GM19238 (cell line): ENCODE measurements at regions not wholly inside any gene's neighbourhood (a gene's known extent, or its start where the extent isn't known, plus 50 kb on each side); places are given as distances from the start of the nearest gene placed in this dataset.
"Not testable (repeated sequence)": the region's sequence is repeated elsewhere in the genome, so short reads cannot be mapped to it uniquely, and the experiment has no call there.

Experiments used
- DNase-seq: peaks from one replicate; pipeline ENCODE4 v3.0.0; 2011; ENCODE audit warnings: low spot score; ENCODE audit not compliant: insufficient read length

DNA sequence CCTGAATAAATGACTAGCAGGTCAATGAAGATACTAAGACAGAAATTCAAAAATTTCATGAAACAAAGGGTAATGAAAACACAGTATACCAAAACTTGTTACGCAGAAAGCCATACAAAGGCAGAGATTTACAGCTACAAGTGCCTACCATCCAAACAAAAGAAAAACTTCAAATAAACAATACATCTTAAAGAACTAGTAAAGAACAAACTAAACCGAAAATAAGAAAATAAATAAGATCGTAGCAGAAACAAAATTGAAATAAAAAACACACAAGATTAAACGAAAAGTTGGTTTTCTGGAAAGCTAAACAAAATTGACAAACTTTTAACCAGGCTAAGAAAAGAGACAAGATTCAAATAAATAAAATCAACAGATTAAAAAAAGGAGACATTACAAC, 51.5 kb downstream of the VPREB1 start:
- DNase-seq = not testable (repeated sequence)

DNA sequence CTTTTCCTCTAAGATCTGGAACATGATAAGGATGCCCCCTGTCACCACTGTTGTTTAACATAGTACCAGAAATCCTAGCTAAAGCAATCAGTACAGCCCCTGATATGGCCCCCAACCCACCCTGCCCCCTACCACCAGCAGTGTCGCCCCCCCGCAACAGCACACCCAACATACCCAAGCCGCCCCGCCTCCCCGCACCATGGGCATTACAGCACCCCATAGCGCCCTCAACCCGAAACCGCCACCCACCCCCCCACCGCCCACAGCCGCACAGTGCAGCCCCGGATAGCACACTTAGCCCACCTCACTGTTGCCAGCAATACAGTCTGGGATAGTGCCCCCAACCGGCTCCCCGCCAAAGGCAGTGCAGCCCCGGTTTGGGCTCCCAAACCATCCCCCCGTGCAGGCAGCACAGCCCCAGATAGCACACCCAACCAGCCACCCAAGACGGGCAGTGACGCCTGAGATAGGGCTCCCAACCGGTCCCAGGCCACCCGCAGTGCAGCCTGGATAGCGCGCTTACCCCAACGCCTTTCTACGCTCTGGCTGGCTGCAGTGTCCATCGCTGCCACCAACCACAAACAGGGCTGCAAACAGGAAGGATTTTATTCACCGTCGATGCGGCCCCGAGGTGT, 52.7 kb downstream of the VPREB1 start:
- DNase-seq = not testable (repeated sequence)

DNA sequence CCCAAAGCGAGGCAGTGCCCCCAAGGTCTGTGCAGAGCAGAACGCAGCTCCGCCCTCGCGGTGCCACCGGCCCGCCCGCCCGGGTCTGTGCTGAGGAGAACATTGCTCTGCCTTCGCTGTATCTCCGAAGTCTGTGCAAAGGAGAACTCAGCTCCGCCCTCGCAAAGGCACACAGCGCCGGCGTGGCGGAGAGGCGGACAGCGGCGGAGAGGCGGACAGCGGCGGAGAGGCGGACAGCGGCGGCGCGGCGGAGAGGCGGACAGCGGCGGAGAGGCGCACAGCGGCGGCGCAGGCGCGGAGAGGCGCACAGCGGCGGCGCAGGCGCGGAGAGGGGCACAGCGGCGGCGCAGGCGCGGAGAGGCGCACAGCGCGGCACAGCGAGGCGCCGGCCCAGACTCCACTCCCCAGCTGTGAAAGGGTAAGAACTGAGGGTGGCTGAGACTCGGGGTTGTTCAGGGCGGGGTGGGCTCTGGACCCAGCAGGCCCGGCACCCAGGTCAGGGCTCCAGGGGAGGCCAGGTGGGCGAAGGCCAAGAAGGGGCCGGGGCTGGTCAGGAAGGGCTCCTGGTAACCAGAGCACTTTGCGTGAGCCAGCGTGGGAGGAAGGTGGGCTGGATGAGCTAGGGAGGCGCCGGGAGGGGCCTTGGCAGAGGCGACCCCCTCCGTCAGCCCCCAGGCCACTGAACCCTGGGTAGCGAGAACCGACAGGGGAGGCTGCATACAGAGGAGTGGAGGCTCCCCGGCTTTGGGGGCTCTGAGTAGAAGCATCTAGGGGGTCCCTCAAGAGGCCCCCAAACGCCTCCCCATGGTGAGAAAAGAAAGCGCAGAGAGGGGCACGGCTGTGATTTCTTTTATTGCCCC, 53.4 kb downstream of the VPREB1 start:
- DNase-seq = not testable (repeated sequence)

DNA sequence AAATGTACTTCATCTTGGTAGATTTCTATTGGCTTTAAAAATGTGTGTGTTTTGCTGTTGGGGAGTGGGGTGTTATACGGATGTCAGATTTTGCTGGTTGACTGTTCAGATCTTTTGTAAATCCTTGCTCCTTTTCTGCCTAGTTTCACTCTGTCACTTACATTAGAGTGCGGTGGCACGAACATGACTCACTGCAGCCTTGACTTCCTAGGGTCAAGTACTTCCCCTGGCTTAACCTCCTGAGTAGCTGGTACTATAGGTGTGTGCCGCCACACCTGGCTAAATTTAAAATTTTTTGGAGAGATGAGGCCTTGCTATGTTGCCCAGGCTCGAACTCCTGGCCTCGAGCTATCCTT, 54.0 kb downstream of the VPREB1 start:
- not testable (repeated sequence) for DNase-seq

DNA sequence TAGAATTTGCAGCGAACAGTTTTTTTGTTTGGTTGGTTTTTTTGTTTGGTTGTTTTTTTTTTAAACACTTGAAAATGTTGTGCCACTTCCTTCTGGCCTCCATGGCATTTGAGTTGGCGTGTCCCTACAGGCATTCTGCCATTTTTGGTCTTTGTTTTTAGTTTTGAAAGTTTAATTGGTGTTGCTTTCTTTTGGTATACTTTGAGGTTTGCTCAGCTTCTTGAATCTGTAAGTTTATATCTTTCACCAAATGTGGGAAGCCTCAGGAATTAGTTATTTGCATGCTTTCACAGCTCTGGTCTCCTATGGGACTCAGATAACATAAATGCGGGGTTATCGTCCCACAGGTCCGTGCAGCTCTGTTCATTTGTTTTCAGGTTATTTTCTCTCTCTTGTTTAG, 55.9 kb downstream of the VPREB1 start:
- DNase-seq = not testable (repeated sequence)

DNA sequence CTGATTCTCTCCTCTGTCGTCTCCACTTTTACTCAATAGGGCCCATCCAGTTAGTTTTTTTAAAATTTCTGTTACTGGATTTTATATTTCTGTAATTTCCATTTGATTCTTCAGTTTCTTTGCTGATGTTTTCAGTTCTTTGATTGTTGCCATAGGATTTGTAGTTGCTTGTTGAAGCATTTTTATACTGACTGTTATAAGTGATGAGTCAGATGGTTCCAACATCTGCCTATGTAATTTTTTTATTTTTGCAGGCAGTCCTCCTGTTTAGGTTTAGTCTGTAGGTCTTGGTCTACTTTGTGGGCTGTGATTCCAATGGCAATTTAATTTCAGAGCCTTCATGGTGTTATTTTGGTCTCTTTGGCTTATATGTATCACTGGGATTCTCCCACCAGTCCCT, 56.4 kb downstream of the VPREB1 start:
- DNase-seq = not testable (repeated sequence)

DNA sequence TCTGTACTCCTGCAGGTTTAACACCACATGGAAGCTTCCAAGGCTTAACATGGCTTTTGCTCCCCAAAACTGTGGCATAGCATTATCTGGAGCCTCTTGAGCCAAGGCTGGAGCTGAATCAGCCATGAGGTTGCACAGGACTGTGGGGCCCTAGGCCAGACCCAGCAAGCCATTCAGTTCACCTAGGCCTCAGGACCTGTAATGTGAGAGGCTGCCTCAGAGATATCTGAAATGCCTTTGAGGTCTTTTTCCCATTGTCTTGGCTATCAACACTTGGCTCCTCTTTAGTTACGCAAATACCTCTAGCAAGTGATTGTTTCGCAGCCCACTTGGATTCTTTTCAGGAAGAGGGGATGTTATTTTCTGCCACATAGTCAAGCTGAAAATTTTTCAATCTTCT, 72.0 kb downstream of the VPREB1 start:
- DNase-seq = no peak

DNA sequence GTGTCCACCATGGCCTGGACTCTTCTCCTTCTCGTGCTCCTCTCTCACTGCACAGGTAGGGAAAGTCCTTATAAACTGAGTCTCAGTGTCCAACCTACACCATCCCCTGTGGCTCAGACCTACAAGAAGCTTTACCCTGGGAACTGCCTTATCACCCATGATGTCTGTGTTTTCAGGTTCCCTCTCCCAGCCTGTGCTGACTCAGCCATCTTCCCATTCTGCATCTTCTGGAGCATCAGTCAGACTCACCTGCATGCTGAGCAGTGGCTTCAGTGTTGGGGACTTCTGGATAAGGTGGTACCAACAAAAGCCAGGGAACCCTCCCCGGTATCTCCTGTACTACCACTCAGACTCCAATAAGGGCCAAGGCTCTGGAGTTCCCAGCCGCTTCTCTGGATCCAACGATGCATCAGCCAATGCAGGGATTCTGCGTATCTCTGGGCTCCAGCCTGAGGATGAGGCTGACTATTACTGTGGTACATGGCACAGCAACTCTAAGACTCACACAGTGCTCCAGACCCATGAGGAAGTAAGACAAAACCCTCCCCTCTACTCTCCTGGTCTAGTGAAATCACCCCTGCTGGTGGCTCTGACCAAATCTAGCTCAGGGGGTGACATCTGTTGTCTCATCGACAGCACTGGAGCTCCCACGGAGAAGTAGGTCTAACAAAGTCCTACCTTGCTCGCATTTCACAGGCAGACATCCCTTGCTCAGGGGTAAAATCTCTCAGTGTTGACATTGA, 74.3 kb downstream of the VPREB1 start:
- DNase-seq = no peak

DNA sequence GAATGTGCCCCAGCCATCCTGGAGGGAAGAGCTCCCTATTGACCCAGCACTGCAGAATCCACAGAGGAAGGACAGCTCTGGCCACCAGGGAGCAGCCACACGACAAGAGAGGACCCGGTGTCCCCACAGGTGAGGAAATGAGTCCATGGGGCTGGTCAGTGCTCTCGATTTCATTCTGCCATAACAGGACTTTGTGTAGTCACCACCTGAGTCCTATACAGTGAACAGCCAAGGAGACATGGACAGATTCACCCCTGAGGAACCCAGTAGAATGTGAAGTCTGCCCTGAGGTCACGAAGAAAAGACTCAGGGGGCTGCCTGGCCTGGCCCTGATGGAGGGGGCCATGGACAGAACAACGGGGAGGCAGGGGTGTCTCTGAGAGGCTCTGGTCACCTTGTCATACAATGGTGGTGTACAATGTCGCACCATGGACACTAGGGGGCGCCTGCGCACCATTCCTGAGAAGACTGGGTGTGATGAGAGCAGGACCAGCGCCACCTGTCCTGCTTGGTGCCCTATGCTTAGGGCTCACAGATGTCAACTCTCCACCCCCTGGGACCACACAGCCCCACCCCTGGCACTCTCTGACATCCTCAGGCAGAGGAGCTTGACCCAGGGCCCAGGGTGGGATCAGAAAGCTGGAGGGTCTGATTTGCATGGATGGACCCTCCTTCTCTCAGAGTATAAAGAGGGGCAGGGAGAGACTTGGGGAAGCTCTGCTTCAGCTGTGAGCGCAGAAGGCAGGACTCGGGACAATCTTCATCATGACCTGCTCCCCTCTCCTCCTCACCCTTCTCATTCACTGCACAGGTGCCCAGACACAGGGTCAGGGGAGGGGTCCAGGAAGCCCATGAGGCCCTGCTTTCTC, 77.4 kb downstream of the VPREB1 start:
- peak; percentile 68 for DNase-seq

DNA sequence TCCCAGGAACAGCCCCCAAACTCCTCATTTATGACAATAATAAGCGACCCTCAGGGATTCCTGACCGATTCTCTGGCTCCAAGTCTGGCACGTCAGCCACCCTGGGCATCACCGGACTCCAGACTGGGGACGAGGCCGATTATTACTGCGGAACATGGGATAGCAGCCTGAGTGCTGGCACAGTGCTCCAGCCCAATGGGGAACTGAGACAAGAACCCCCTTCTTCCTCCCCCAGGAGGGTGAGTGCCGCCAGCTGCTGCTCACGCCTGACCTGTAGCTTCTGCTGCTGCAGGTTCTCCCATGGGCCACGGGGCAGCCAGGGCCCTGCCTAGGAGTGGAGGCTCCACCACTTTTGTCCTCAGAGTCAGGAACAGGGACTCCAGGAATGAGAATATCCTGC, 78.2 kb downstream of the VPREB1 start:
- DNase-seq = no peak

DNA sequence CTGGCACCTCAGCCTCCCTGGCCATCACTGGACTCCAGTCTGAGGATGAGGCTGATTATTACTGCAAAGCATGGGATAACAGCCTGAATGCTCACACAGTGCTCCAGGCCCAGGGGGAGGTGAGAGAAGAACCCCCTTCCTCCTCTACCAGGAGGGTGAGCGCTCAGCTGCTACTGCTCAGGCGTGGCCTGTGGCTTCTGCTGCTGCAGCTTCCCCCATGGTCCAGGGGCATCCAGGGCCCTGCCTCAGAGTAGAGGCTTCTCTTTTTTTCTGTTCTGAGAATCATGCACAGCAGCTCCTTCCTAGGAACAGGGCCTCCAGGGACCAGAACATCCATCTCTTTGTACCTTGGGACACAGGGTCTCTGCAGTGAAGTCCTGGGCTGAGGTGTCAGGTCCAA, 83.1 kb downstream of the VPREB1 start:
- DNase-seq = no peak

DNA sequence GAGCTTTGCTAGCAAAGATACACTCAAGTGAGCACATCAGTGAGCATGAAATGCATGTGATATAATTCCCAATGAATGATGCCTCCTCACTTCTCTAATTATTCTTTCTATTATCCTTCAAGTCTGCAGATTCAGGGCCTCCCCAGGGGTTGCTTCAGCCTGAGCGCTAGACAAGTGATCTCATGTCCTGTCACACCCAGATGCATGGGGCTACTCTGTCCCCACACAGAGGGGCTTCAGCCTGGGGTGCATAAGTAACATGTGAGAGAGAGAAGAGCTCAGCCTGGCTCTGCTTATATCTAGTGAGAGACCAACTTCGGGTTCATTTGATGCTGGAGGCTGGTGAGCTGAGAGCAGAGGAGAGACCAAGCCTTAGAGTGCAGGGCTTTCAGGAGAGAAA, 85.2 kb downstream of the VPREB1 start:
- no peak for DNase-seq

DNA sequence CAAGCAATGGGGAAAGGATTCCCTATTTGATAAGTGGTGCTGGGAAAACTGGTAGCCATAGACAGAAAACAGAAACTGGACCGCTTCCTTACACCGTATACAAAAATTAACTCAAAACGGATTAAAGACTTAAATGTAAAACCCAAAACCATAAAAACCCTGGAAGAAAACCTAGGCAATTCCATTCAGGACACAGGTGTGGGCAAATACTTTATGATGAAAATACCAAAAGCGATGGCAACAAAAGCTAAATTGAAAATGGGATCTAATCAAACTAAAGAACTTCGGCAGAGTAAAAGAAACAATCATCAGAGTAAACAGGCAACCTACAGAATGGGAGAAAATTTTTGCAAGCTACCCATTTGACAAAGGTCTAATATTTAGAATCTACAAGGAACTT, 91.1 kb downstream of the VPREB1 start:
- DNase-seq = not testable (repeated sequence)

DNA sequence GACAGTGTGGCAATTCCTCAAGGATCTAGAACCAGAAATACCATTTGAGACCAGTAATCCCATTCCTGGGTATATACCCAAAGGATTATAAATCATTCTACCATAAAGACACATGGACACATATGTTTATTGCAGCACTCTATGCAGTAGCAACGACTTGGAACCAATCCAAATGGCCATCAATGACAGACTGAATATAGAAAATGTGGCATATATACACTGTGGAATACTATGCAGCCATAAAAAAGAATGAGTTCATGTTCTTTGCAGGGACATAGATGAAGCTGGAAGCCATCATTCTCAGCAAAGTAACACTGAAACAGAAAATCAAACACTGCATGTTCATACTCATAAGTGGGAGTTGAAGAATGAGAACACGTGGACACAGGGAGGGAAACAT, 91.7 kb downstream of the VPREB1 start:
- not testable (repeated sequence) for DNase-seq

DNA sequence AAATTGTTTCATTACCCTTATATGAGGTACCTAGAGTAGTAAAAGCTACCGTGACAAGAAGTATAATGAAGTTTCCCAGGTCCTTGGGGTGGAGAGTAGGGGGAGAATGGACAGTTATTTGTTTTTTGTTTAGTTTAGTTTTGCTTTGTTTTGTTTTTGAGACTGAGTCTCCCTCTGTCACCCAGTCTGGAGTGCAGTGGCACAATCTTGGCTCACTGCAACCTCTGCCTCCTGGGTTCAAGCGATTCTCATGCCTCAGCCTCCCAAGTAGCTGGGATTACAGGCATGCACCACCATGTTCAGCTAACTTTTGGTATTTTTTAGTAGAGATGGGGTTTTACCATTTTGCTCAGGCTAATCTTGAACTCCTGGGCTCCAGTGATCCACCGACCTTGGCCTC, 94.2 kb downstream of the VPREB1 start:
- DNase-seq = not testable (repeated sequence)

DNA sequence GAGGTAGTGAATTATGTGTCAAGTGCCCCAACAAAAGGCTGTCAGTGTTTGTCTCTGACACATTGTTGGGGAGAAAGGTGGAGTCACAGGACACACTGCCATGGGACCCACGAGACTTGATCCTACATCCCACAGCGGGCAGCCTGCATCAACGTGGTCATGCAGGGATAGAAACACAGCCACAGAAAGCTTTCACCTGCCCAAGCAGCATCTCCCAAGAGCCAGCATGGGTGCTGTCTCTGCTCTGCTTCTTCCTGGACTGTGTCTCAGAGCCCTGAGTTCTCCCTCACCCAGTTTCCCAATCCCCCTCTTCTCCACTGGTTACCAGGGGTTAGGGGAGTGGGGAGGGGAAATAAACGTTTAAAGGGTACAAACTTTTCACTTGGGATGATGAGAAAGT, 97.2 kb downstream of the VPREB1 start:
- DNase-seq = no peak

DNA sequence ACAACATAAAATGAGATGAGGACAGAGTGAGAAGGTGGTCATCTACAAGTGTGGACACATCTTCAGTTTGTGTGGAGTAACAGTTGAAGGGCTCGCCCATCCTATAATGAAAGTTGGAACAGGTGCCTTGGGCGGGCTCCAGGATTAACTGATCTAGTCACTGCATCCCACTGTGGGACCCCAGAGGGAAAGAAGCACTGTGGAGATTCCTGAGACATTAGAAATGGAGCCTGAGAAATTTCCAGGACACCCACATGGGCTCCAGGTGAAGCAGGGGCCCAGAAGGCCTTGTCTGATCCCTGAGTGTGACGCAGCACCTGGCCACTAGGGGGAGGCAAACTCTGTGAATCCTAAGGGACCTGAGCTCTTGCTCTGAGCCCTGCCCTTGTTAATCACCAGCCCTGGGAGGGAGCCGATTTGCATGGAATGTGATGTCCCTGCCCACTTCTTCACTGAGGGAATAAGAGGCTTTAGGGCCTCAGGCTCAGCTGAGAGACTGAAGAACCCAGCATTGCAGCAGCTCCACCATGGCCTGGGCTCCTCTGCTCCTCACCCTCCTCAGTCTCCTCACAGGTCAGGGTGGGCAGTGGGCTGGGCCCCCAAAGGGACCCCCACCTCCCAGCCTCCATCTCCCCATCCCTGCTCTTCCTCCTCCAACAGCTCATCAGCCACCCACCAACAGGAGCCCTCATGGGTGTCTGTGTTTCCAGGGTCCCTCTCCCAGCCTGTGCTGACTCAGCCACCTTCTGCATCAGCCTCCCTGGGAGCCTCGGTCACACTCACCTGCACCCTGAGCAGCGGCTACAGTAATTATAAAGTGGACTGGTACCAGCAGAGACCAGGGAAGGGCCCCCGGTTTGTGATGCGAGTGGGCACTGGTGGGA, 98.4 kb downstream of the VPREB1 start:
- DNase-seq = peak; percentile 55

DNA sequence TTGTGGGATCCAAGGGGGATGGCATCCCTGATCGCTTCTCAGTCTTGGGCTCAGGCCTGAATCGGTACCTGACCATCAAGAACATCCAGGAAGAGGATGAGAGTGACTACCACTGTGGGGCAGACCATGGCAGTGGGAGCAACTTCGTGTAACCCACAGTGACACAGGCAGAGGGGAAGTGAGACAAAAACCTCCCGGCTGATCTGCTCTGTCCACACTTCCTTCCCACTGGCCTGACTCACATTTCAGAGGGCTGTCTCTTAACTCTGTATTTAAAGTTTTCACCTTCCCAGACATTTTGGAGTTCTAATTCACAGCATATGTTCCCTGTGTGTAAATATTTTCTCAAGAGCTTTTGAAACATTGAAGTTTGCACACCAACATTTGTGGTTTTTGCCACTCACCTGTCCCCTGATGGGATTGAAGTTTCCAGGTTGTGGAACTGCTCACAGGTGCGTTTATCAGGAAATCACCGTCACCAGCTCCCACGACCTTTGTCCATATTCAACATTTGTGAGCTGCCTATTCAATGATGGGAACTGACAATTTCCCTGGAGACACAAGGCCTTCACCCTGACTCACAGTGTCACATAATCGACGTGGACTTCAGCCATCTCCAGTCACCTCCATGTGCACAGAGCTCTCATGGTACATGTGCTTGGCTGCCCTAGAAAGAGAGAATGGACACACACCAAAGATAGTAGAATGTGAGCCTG, 99.2 kb downstream of the VPREB1 start:
- DNase-seq = no peak

DNA sequence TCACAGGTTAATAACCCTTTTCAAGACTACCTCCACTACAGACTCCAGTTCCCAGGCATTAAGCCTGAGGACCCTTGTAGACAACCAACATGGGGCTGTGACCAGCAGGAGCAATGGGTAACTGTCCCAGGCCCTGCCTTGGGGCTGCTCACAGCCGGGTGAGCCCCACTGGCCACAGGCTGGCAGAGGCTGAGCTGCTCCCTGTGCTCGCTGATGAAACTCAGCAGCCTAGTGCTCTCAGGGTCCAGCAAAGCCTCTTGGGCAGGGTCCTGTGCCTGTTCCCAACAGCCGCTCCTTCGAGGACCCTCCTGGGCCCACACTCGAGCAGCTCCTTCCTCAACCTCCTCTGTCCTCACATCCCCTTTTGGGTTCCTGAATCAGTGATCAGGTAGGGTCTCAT, 99.8 kb downstream of the VPREB1 start:
- DNase-seq = no peak

DNA sequence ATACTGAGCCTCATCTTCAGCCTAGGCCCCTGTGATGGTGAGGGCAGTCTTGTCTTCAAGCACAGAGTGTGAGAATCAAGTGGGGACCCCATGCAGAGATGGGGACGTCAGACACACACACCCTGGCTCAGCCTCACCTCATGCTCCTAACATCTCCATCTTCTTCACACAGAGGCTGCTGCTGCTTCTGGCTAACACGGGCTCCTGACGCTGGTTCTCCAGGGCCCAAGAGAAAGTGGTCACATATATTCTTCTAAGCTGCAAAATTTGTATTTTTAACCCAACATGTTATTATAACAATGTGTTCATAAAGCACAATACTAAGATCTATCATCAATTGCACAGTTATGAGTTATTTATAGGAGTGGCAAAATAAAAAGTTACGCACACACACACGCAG, 101.2 kb downstream of the VPREB1 start:
- no peak for DNase-seq
